SJSA1 (cell line): ENCODE measurements at regions not wholly inside any gene's neighbourhood (a gene's known extent, or its start where the extent isn't known, plus 50 kb on each side); places are given as distances from the start of the nearest gene placed in this dataset.
A peak's percentile ranks its signal among the peaks of the same experiment; 100 is the strongest.

Source experiments
- DNase-seq, 2 experiments: peaks; one replicate each; pipeline ENCODE4 v3.0.0-alpha.2; 2015 to 2020; ENCODE audit warnings: low spot score in 2 of 2, low read depth in 1 of 2
- H3K27ac ChIP-seq: fragments of 250-450 bp; sonication (Bioruptor Pico); 2 replicates; pipeline ENCODE4 v1.5.1; 2020; ENCODE audit warnings: mild to moderate bottlenecking, moderate library complexity
- H3K27me3 ChIP-seq: fragments of 250-450 bp; sonication (Bioruptor Pico); replicated peaks from 2 replicates; pipeline ENCODE4 v1.5.1; 2020; ENCODE audit warnings: mild to moderate bottlenecking, moderate library complexity
- H3K36me3 ChIP-seq: fragments of 250-450 bp; sonication (Bioruptor Pico); 2 replicates; pipeline ENCODE4 v1.5.1; 2020; ENCODE audit warnings: mild to moderate bottlenecking
- H3K4me1 ChIP-seq: fragments of 250-450 bp; sonication (Bioruptor Pico); replicated peaks from 2 replicates; pipeline ENCODE4 v1.6.1; 2021; ENCODE audit warnings: mild to moderate bottlenecking
- H3K4me3 ChIP-seq: fragments of 250-450 bp; sonication (Bioruptor Pico); 2 replicates; pipeline ENCODE4 v1.5.1; 2020; ENCODE audit warnings: mild to moderate bottlenecking
- H3K9me3 ChIP-seq: fragments of 250-450 bp; sonication (Bioruptor Pico); replicated peaks from 2 replicates; pipeline ENCODE4 v1.5.1; 2020; ENCODE audit warnings: mild to moderate bottlenecking

- Histone ChIP-seq H3K9me3 (no peaks in the 10 kb centered on the region; the same call in 1 of the 2 replicates), H3K27me3 (no peaks in the 10 kb centered on the region), H3K4me3 (no peak overlapping the region), H3K27ac (peak overlapping the region; percentile 62), H3K4me1 (peaks cover 23% of the 10 kb centered on the region), H3K36me3 (peaks cover 73% of the 10 kb centered on the region)
- no peak for DNase-seq
These were observed 135.4 kb downstream of the NCOR2 start for GRCh38 chr12:124431971-124432370.

- H3K27me3 ChIP-seq, result no peaks in the 10 kb centered on the region
- peaks cover 23% of the 10 kb centered on the region for H3K4me1 ChIP-seq
- H3K27ac ChIP-seq, result no peak overlapping the region
- no peak for DNase-seq
- no peaks in the 10 kb centered on the region; the same call in 1 of the 2 replicates for H3K9me3 ChIP-seq
- H3K36me3 ChIP-seq, result peaks cover 75% of the 10 kb centered on the region
- no peak overlapping the region for H3K4me3 ChIP-seq
These were observed 135.6 kb downstream of the RFLNA start for GRCh38 chr12:124430491-124430890.

- H3K36me3 ChIP-seq, result peaks cover 75% of the 10 kb centered on the region
- H3K27me3 ChIP-seq, result no peaks in the 10 kb centered on the region
- H3K9me3 ChIP-seq, result no peaks in the 10 kb centered on the region; the same call in 1 of the 2 replicates
- no peak overlapping the region for H3K4me3 ChIP-seq
- DNase-seq, result no peak
- peaks cover 27% of the 10 kb centered on the region for H3K4me1 ChIP-seq
- H3K27ac ChIP-seq, result no peak overlapping the region
These were observed 134.6 kb downstream of the RFLNA start for GRCh38 chr12:124429535-124429934.

DNA sequence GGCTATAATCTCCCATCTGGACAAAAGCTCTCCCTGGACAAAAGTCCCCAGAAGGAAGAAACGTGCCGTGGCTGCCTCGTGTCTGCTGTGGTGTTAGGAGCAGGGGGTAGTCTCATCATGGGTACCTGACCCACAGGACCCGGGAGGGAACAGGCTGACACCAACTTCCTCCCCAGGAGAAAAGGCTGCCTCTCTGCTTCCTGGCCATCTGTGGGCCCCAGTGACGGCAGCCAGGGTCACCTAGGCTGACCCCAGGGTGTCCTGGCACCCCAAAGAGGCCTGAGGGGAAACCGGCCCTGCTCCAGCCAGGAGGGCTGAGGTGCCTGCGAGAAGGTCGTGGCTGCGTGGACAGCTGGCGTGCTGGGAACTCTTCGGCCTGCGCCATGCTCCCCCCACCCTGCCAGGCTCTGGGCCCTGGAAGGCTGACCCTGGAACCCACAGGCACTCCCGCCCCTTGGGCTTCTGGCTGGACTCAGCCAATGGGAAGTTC lies 133.9 kb downstream of the RFLNA start:
- DNase-seq, result no peak

GRCh38 chr12:124428136-124428791 lies 133.4 kb downstream of the RFLNA start:
- Histone ChIP-seq H3K4me1 (peaks cover 37% of the 10 kb centered on the region), H3K27me3 (no peaks in the 10 kb centered on the region), H3K4me3 (no peak overlapping the region), H3K9me3 (no peaks in the 10 kb centered on the region; the same call in 1 of the 2 replicates), H3K27ac (no peak overlapping the region), H3K36me3 (peaks cover 85% of the 10 kb centered on the region)
- no peak for DNase-seq

More for the DNA sequence above, 133.9 kb downstream of the RFLNA start:
- H3K27ac ChIP-seq, result no peak overlapping the region
- H3K36me3 ChIP-seq, result peaks cover 82% of the 10 kb centered on the region
- peaks cover 34% of the 10 kb centered on the region for H3K4me1 ChIP-seq
- no peak overlapping the region for H3K4me3 ChIP-seq
- no peaks in the 10 kb centered on the region for H3K27me3 ChIP-seq
- no peaks in the 10 kb centered on the region; the same call in 1 of the 2 replicates for H3K9me3 ChIP-seq

GRCh38 chr12:124426594-124427555 lies 132.0 kb downstream of the RFLNA start:
- H3K27ac ChIP-seq, result no peak overlapping the region
- H3K27me3 ChIP-seq, result no peaks in the 10 kb centered on the region
- H3K36me3 ChIP-seq, result peaks cover 84% of the 10 kb centered on the region
- peaks cover 37% of the 10 kb centered on the region for H3K4me1 ChIP-seq
- H3K4me3 ChIP-seq, result no peak overlapping the region
- H3K9me3 ChIP-seq, result no peaks in the 10 kb centered on the region
- DNase-seq, result no peak

GRCh38 chr12:124425667-124426066 lies 130.8 kb downstream of the RFLNA start:
- Histone ChIP-seq H3K9me3 (no peaks in the 10 kb centered on the region), H3K27ac (no peak overlapping the region), H3K4me1 (peaks cover 37% of the 10 kb centered on the region), H3K4me3 (no peak overlapping the region), H3K36me3 (peaks cover 93% of the 10 kb centered on the region), H3K27me3 (no peaks in the 10 kb centered on the region)
- no peak for DNase-seq

- Histone ChIP-seq H3K36me3 (peaks cover 93% of the 10 kb centered on the region), H3K9me3 (no peaks in the 10 kb centered on the region), H3K4me3 (no peak overlapping the region), H3K27me3 (no peaks in the 10 kb centered on the region), H3K27ac (no peak overlapping the region; the same call in 1 of the 2 replicates), H3K4me1 (peaks cover 37% of the 10 kb centered on the region)
- no peak for DNase-seq
These were observed 129.6 kb downstream of the RFLNA start for GRCh38 chr12:124424516-124424905.

DNA sequence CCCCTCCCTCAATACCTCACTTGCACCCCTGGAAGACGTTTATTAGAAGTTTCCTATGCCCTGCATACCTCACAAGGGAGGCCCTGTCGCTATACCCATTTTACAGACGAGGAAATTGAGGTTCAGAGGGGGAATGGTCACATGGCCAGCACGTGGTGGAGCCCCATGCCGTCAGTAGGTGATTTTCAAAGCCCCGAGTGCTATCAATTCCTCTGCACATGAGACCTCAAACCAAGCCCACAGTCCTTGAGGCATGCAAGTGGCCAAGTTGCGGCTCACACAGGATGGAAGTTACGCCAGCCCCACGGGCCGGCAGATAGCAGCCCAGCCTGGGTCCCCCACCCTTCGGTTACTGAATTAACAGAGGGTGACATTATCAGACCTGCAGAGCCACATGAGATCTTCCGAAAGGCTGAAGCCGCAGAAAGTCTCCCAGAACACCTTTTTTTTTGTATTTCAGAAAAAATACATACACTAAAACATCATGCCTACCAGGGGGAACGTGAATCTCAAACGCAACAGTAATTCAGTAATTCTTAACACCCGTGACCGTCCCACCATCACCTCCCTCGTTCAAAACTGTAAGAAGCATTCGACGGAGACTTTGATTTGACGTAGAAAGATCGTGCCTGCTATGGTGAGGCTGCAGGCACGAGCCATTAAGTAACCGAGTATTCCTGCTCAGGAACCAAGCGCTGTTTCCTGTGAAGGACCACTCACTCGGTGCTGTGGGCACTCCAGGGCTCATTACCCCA lies 129.0 kb downstream of the RFLNA start:
- H3K36me3 ChIP-seq, result peaks cover 93% of the 10 kb centered on the region
- H3K4me1 ChIP-seq, result peaks cover 37% of the 10 kb centered on the region
- H3K9me3 ChIP-seq, result no peaks in the 10 kb centered on the region
- peak overlapping the region; percentile 79 for H3K27ac ChIP-seq
- no peaks in the 10 kb centered on the region for H3K27me3 ChIP-seq
- no peak for DNase-seq
- peak overlapping the region; percentile 32 for H3K4me3 ChIP-seq

GRCh38 chr12:124422570-124423523 lies 128.0 kb downstream of the RFLNA start:
- peaks cover 37% of the 10 kb centered on the region for H3K4me1 ChIP-seq
- DNase-seq, result peak; percentile 98 to 99
- H3K36me3 ChIP-seq, result peaks cover 92% of the 10 kb centered on the region
- peak overlapping the region; percentile 79 for H3K27ac ChIP-seq
- peak overlapping the region; percentile 32 for H3K4me3 ChIP-seq
- H3K9me3 ChIP-seq, result no peaks in the 10 kb centered on the region
- no peaks in the 10 kb centered on the region for H3K27me3 ChIP-seq

- H3K4me3 ChIP-seq, result peak overlapping the region; percentile 24
- H3K4me1 ChIP-seq, result peaks cover 37% of the 10 kb centered on the region
- DNase-seq, result no peak
- peak overlapping the region; percentile 79 for H3K27ac ChIP-seq
- H3K36me3 ChIP-seq, result peaks cover 90% of the 10 kb centered on the region
- no peaks in the 10 kb centered on the region for H3K9me3 ChIP-seq
- H3K27me3 ChIP-seq, result no peaks in the 10 kb centered on the region
These were observed 127.3 kb downstream of the RFLNA start for GRCh38 chr12:124422142-124422569.

GRCh38 chr12:124420996-124421674 lies 126.2 kb downstream of the RFLNA start:
- H3K27me3 ChIP-seq, result no peaks in the 10 kb centered on the region
- H3K4me1 ChIP-seq, result peaks cover 37% of the 10 kb centered on the region
- no peaks in the 10 kb centered on the region for H3K9me3 ChIP-seq
- no peak overlapping the region for H3K4me3 ChIP-seq
- peaks cover 81% of the 10 kb centered on the region for H3K36me3 ChIP-seq
- DNase-seq, result no peak
- H3K27ac ChIP-seq, result no peak overlapping the region
